Mucosa of descending colon (tissue), 3 donors: ENCODE measurements at regions not wholly inside any gene's neighbourhood (a gene's known extent, or its start where the extent isn't known, plus 50 kb on each side); places are given as distances from the start of the nearest gene placed in this dataset.

ENCODE experiments used
- ATAC-seq: fragments of 200-7000 bp; cut with Tn5 transposase; one replicate; pipeline ENCODE4 v1.9.1; 2020; ENCODE audit warnings: mild to moderate bottlenecking, moderate library complexity
- DNase-seq, 3 donors: peaks; one replicate each; pipeline ENCODE4 v3.0.0-alpha.2; 2020
- H3K36me3 ChIP-seq: fragments of 200-600 bp; one replicate; pipeline ENCODE4 v1.8.0; 2021; ENCODE audit warnings: low read depth, mild to moderate bottlenecking
- H3K4me1 ChIP-seq: fragments of 200-600 bp; one replicate; pipeline ENCODE4 v1.8.0; 2021; ENCODE audit warnings: low read depth, mild to moderate bottlenecking
- H3K4me3 ChIP-seq: fragments of 200-600 bp; one replicate; pipeline ENCODE4 v1.8.0; 2021; ENCODE audit warnings: mild to moderate bottlenecking
- H3K9me3 ChIP-seq: fragments of 200-600 bp; one replicate; pipeline ENCODE4 v1.8.0; 2021; ENCODE audit warnings: mild to moderate bottlenecking
- intact Hi-C, 2 donors: fragments of 100-400 bp; cut with DNase I in 1 of 2; cut with micrococcal nuclease in 1 of 2; formaldehyde crosslinking; loops; one replicate each; pipeline versions ENCODE4 v1.11.0 to v1.11.1; 2022; cut with DNase I, micrococcal nuclease
- TF ChIP-seq, protein P1 (sequence below): fragments of 200-600 bp; IDR thresholded peaks from one replicate; pipeline ENCODE4 v1.8.0; 2022; ENCODE audit warnings: antibody characterized with exemption, mild to moderate bottlenecking
- donor health status: DM: no; HTN: no; CAD: no; lungs with moderate emphysema.
- donor health status: DM: no; HTN: no; CAD: no.
- donor health status: DM: no; HTN: yes; CAD: no.

DNA sequence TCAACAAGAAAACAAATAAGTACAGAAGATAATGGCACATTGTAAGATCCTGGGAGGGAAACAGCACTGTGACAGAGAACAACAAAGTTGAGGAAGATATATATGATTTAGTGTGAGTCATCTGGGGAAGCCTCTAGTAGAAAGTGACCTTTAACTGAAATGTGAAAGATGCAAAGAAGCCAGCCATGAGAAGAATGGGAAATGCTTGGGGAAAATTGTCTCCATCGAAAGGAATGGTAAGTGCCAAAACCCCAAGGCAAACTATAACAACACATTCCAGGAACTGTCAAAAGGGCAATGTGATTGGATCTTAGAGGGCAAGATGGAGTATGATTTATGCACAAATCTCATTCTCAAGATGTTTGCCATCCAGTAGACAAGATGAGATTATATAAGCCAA lies 537.8 kb upstream of the BRINP1 start:
- ATAC-seq (no peak), DNase-seq (no peak)
- intact Hi-C loops, result no loop called here
- Histone ChIP-seq H3K9me3 (no peaks in the 10 kb centered on the region), H3K4me1 (no peaks in the 10 kb centered on the region), H3K4me3 (no peak overlapping the region), H3K36me3 (no peaks in the 10 kb centered on the region)
- TF ChIP-seq, protein P1, sequence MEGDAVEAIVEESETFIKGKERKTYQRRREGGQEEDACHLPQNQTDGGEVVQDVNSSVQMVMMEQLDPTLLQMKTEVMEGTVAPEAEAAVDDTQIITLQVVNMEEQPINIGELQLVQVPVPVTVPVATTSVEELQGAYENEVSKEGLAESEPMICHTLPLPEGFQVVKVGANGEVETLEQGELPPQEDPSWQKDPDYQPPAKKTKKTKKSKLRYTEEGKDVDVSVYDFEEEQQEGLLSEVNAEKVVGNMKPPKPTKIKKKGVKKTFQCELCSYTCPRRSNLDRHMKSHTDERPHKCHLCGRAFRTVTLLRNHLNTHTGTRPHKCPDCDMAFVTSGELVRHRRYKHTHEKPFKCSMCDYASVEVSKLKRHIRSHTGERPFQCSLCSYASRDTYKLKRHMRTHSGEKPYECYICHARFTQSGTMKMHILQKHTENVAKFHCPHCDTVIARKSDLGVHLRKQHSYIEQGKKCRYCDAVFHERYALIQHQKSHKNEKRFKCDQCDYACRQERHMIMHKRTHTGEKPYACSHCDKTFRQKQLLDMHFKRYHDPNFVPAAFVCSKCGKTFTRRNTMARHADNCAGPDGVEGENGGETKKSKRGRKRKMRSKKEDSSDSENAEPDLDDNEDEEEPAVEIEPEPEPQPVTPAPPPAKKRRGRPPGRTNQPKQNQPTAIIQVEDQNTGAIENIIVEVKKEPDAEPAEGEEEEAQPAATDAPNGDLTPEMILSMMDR, result no peak

DNA sequence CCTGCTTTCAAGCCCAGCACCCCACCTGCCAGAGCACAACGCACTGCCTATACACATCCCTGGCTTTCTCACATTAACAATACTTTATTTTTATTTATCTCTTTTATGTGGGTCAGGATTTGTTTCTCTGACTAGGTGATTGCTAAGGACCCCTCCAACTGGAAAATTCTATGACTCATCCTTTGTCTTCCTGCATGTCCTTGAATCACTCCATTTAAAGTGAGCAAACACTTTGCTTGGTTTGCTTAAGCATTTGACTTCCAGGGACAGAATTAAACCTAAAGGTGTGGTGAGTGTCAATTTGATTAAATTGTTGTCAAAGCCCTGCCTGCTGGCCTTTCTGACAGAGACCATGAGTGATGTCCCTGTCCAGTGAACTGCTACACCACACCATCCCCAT lies 536.5 kb upstream of the BRINP1 start:
- TF ChIP-seq, protein P1, result no peak
- Histone ChIP-seq H3K36me3 (no peaks in the 10 kb centered on the region), H3K9me3 (no peaks in the 10 kb centered on the region), H3K4me3 (no peak overlapping the region), H3K4me1 (no peaks in the 10 kb centered on the region)
- intact Hi-C loops, result no loop called here
- ATAC-seq, result no peak
- DNase-seq, result no peak

DNA sequence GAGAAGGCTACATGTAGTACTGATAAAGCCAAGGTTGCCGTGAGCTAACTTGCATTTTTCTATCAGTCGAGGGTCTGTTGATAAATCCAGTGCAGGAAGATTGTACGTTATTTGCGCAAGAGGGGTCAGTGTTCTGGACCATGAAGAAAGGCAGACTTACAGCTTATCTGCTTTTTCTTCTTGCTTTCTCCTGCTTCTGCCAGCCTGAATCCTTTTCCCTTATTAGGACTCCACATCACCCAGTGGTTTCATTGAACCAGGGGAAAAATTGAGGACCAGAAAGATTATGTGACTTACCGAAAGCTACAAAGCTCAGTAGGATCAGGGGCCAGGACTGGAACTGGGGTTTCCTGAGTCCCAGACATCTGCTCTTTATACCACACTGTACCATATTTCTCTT lies 534.6 kb upstream of the BRINP1 start:
- TF ChIP-seq, protein P1, result no peak
- no peaks in the 10 kb centered on the region for H3K4me1 ChIP-seq
- no peak for ATAC-seq

DNA sequence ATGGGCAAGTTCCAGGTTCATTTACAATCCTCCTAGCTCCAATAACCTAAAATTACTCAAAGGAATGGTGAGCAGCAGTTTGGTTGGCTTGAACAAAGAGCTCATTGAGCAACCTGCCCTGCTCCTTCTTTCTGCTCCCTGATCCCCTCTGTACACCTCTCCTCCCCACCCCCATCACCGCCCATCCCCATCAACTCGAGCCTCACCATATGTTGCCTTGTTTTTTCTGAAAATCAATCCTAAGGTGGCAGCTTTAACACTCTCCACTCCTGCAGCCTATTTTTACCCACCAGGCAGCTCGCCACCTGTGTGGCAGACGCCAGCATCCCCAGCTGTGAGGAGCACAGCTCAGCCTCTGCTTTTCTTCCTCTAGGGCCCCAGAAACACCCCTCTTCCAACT lies 533.4 kb upstream of the BRINP1 start:
- intact Hi-C loops, result no loop called here
- no peaks in the 10 kb centered on the region for H3K4me1 ChIP-seq
- ATAC-seq (no peak), DNase-seq (no peak)
- H3K9me3 ChIP-seq, result no peaks in the 10 kb centered on the region
- H3K4me3 ChIP-seq, result no peak overlapping the region
- H3K36me3 ChIP-seq, result no peaks in the 10 kb centered on the region
- TF ChIP-seq, protein P1, result no peak

More for the DNA sequence above, 534.6 kb upstream of the BRINP1 start:
- Histone ChIP-seq H3K36me3 (no peaks in the 10 kb centered on the region), H3K9me3 (no peaks in the 10 kb centered on the region), H3K4me3 (no peak overlapping the region)
- intact Hi-C loops, result no loop called here
- no peak for DNase-seq

DNA sequence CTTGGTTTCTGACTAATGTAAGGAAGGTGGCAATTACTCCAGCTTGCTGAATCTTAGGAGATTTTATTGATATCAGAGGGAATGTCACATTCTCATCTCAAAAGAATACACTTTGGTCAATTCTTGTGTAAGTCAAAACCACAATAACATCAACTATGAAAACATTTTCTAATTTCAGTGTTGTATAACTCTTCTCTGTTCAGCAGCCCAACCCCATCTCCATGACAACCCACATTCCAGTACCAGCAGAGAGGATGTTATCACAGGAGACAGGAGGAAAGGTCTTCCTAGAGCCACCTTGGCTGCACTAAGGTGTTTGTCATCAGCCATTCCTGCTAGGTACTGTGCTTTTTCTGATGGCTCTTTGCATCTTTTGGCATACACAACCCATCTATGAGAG lies 529.1 kb upstream of the BRINP1 start:
- no peaks in the 10 kb centered on the region for H3K4me1 ChIP-seq
- intact Hi-C loops, result no loop called here
- no peaks in the 10 kb centered on the region for H3K36me3 ChIP-seq
- H3K9me3 ChIP-seq, result no peaks in the 10 kb centered on the region
- DNase-seq (no peak), ATAC-seq (no peak)
- no peak overlapping the region for H3K4me3 ChIP-seq
- TF ChIP-seq, protein P1, result no peak

DNA sequence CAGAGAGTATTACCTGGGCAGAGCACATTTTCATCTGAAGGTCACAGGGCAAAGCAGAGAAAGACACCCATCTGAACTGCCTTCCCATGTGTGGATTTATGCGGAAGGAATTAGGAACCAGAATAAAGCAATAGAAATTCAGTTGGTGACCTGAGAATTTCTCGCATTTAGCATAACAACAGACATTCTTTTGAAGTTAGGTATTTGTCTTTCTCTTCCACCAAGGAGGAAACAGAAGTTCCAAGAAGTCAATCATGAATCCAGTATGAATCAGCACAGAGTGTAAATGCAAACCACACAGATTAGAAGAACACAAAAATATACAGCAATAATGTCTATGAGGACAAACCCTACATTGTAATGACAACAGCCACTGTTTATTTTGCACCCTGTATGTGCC lies 515.2 kb upstream of the BRINP1 start:
- no peak for DNase-seq
- TF ChIP-seq, protein P1, result no peak
- Histone ChIP-seq H3K4me3 (no peak overlapping the region), H3K9me3 (no peaks in the 10 kb centered on the region), H3K36me3 (no peaks in the 10 kb centered on the region), H3K4me1 (no peaks in the 10 kb centered on the region)
- intact Hi-C loops, result no loop called here
- no peak for ATAC-seq
